Hepatocyte (in vitro differentiated cells): ENCODE measurements at regions not wholly inside any gene's neighbourhood (a gene's known extent, or its start where the extent isn't known, plus 50 kb on each side); places are given as distances from the start of the nearest gene placed in this dataset.

Experiments used
- DNase-seq: peaks from one replicate; pipeline ENCODE4 v3.0.0-alpha.2; 2016; ENCODE audit warnings: low spot score
- H2AFZ ChIP-seq: fragments of 200-600 bp; sonication (generic); 2 replicates; pipeline ENCODE4 v1.6.0; 2016; ENCODE audit warnings: antibody characterized with exemption, mild to moderate bottlenecking
- H3K27ac ChIP-seq: fragments of 200-600 bp; sonication (generic); 2 replicates; pipeline ENCODE4 v1.5.1; 2016; ENCODE audit warnings: mild to moderate bottlenecking
- H3K27me3 ChIP-seq: fragments of 200-600 bp; sonication (generic); 2 replicates; pipeline ENCODE4 v1.6.1; 2016
- H3K36me3 ChIP-seq: fragments of 200-600 bp; sonication (generic); replicated peaks from 2 replicates; pipeline ENCODE4 v1.5.1; 2016; ENCODE audit warnings: low read depth; ENCODE audit not compliant: insufficient read depth
- H3K4me1 ChIP-seq: fragments of 200-600 bp; sonication (generic); 2 replicates; pipeline ENCODE4 v1.5.1; 2016; ENCODE audit warnings: mild to moderate bottlenecking, moderate library complexity; ENCODE audit not compliant: insufficient read depth
- H3K4me2 ChIP-seq: fragments of 200-600 bp; sonication (generic); 2 replicates; pipeline ENCODE4 v1.6.0; 2016
- H3K4me3 ChIP-seq: fragments of 200-600 bp; sonication (generic); 2 replicates; pipeline ENCODE4 v1.5.1; 2016; ENCODE audit warnings: mild to moderate bottlenecking
- H3K79me2 ChIP-seq: fragments of 200-600 bp; sonication (generic); 2 replicates; pipeline ENCODE4 v1.6.0; 2017; ENCODE audit warnings: mild to moderate bottlenecking
- H3K9me2 ChIP-seq: fragments of 200-600 bp; sonication (generic); replicated peaks from 2 replicates; pipeline ENCODE4 v1.6.0; 2017; ENCODE audit warnings: mild to moderate bottlenecking; ENCODE audit not compliant: insufficient read depth
- H3K9me3 ChIP-seq: fragments of 200-600 bp; sonication (generic); 2 replicates; pipeline ENCODE4 v1.5.1; 2016; ENCODE audit warnings: low read depth, mild to moderate bottlenecking
- H4K20me1 ChIP-seq: fragments of 200-600 bp; sonication (generic); 2 replicates; pipeline ENCODE4 v1.6.0; 2016; ENCODE audit warnings: mild to moderate bottlenecking; ENCODE audit not compliant: insufficient read depth, poor library complexity, severe bottlenecking
- CTCF ChIP-seq: fragments of 200-600 bp; sonication (generic); IDR thresholded peaks from 2 replicates; pipeline ENCODE4 v1.5.1; 2016; ENCODE audit warnings: antibody characterized with exemption, mild to moderate bottlenecking; ENCODE audit not compliant: poor library complexity
- EZH2 ChIP-seq: fragments of 200-600 bp; sonication (generic); IDR thresholded peaks from 2 replicates; pipeline ENCODE4 v1.6.1; 2016; ENCODE audit warnings: antibody characterized with exemption, mild to moderate bottlenecking, borderline replicate concordance
- EZH2phosphoT487 ChIP-seq: fragments of 200-600 bp; sonication (generic); IDR thresholded peaks from one replicate; pipeline ENCODE4 v1.6.1; 2018; ENCODE audit warnings: antibody characterized with exemption, mild to moderate bottlenecking, low read depth, moderate library complexity; ENCODE audit not compliant: unreplicated experiment, severe bottlenecking
- WGBS: methylation state at CpG from one replicate; pipeline ENCODE4 v1.1.6; 2016; ENCODE audit warnings: low lambda C conversion rate; ENCODE audit errors: missing lambda C conversion rate; 5-methylcytosine and 5-hydroxymethylcytosine counted together

- no peak for DNase-seq
- no peak overlapping the region for H3K4me3 ChIP-seq
- H3K27me3 ChIP-seq = no peaks in the 10 kb centered on the region
- H2AFZ ChIP-seq = no peak overlapping the region
- H3K27ac ChIP-seq = no peak overlapping the region
- 92% methylated on average over 11 of the region's 14 CpGs for WGBS
- H3K9me2 ChIP-seq = no peaks in the 10 kb centered on the region
- TF ChIP-seq CTCF = no peak
- TF ChIP-seq EZH2 = no peak
- TF ChIP-seq EZH2phosphoT487 = no peak
- H4K20me1 ChIP-seq = no peaks in the 10 kb centered on the region
- H3K79me2 ChIP-seq = no peaks in the 10 kb centered on the region
- H3K9me3 ChIP-seq = no peaks in the 10 kb centered on the region
- no peaks in the 10 kb centered on the region for H3K36me3 ChIP-seq
- H3K4me2 ChIP-seq = no peak overlapping the region
- no peaks in the 10 kb centered on the region for H3K4me1 ChIP-seq
Observed at GRCh38 chr13:111479412-111479811, 159.0 kb downstream of the TEX29 start.

GRCh38 chr13:111480503-111480902 is 160.1 kb downstream of the TEX29 start:
- WGBS = 85% methylated on average over 8 of the region's 8 CpGs
- Histone ChIP-seq H4K20me1 (no peaks in the 10 kb centered on the region), H3K9me2 (no peaks in the 10 kb centered on the region), H3K27me3 (no peaks in the 10 kb centered on the region), H3K4me1 (no peaks in the 10 kb centered on the region), H3K4me3 (no peak overlapping the region), H3K79me2 (no peaks in the 10 kb centered on the region), H3K36me3 (no peaks in the 10 kb centered on the region), H3K27ac (no peak overlapping the region), H3K4me2 (no peak overlapping the region), H2AFZ (no peak overlapping the region), H3K9me3 (no peaks in the 10 kb centered on the region)
- no peak for DNase-seq
- TF ChIP-seq EZH2phosphoT487 (no peak), EZH2 (no peak)

- no peaks in the 10 kb centered on the region for H3K9me3 ChIP-seq
- 46% methylated on average over 11 of the region's 11 CpGs for WGBS
- TF ChIP-seq CTCF = no peak
- no peak for TF ChIP-seq EZH2phosphoT487
- no peak for TF ChIP-seq EZH2
- H4K20me1 ChIP-seq = no peaks in the 10 kb centered on the region
- no peaks in the 10 kb centered on the region for H3K36me3 ChIP-seq
- H3K4me2 ChIP-seq = no peak overlapping the region
- H3K79me2 ChIP-seq = no peaks in the 10 kb centered on the region
- H3K4me1 ChIP-seq = no peaks in the 10 kb centered on the region
- no peaks in the 10 kb centered on the region for H3K27me3 ChIP-seq
- H2AFZ ChIP-seq = no peak overlapping the region
- no peak overlapping the region for H3K4me3 ChIP-seq
- DNase-seq = no peak
- no peak overlapping the region for H3K27ac ChIP-seq
- H3K9me2 ChIP-seq = no peaks in the 10 kb centered on the region
Observed at GRCh38 chr13:111480976-111481375, 160.5 kb downstream of the TEX29 start.

- Histone ChIP-seq H3K4me1 (no peaks in the 10 kb centered on the region), H4K20me1 (no peaks in the 10 kb centered on the region), H3K9me3 (no peaks in the 10 kb centered on the region), H3K79me2 (no peaks in the 10 kb centered on the region), H3K9me2 (no peaks in the 10 kb centered on the region), H3K27ac (no peak overlapping the region), H3K4me3 (no peak overlapping the region), H2AFZ (no peak overlapping the region), H3K4me2 (no peak overlapping the region), H3K36me3 (no peaks in the 10 kb centered on the region), H3K27me3 (no peaks in the 10 kb centered on the region)
- WGBS = 88% methylated on average over 6 of the region's 6 CpGs
- no peak for DNase-seq
- TF ChIP-seq EZH2phosphoT487 (no peak), EZH2 (no peak), CTCF (no peak)
Observed at GRCh38 chr13:111482126-111482525, 161.7 kb downstream of the TEX29 start.
